CD4-positive, alpha-beta T cell treated with Interleukin-4 for 1 hour (primary cell): ENCODE measurements at regions not wholly inside any gene's neighbourhood (a gene's known extent, or its start where the extent isn't known, plus 50 kb on each side); places are given as distances from the start of the nearest gene placed in this dataset.

ENCODE experiments used
- DNase-seq, 2 donors: peaks; one replicate each; pipeline ENCODE4 v3.0.0-alpha.2; 2020 to 2022

DNA sequence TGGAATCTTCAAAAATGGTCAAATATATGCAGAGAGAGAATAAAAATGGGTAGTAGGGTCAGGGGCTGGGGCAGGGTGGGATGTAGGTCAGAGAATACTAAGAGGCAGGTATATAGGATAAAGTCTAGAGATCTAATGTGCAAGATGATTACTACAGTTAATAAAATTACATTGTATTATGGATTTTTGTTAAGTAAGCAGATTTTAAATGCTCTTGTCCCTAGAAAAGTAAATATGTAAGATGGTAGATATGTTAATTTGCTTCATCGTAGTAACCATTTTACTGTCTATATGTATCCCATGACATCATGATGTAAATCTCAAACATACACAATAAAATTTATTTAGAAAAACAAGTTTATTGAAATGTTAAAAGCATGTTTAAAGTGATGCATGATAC, 1051.4 kb downstream of the AGBL1 start:
- no peak for DNase-seq

DNA sequence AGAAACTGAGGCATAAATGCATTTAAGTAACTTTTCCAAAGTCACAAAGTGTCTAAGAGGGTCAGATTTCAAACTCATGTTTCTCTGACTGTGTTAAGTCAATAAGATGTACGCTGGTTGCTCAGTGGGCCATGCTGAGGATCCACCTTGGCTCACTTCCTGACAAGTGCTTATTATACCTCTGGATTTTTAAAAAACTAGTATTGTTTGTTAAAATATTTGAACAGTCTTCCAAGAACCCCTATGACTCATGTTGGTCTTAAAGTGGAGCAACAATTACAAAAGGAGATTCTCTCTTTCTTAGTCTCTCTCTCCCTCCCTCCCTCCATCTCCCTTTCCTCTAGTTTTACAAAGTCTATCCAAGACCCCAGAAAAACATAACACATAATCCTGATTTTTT, 1050.2 kb downstream of the AGBL1 start:
- no peak for DNase-seq

DNA sequence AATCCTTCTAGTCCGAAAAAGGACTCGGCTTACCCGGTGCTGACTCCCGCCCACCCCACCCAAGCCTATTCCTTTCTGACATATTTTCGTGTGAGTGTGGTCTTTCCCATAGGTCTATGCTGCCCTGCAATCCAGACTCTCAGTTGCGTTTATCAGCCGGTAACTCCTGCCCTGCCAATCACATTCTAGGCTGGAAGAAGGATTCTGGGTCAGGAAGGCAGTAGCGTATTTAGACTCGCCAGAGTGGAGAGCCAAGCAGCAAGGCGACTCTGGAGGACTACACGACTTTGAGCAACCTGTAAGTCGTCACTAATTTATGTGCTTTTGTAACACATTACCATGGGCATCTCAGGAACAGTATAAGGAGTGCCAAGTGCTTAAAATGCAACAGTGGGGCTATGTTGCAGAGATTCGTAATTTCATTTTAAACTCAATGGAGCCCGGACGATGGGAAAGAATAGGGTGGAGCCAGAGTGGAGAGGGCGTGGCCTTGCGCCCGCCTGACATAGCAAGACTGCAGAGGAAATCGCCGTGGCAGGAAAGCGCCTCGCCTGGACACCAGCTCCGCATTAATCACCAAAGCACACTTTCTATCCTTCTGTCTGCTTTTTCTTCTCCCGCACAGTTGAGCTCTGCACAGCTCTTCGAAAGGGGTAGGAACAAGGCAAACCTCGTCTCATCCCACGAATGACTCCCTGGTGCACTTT, 1044.2 kb downstream of the AGBL1 start:
- no peak for DNase-seq

DNA sequence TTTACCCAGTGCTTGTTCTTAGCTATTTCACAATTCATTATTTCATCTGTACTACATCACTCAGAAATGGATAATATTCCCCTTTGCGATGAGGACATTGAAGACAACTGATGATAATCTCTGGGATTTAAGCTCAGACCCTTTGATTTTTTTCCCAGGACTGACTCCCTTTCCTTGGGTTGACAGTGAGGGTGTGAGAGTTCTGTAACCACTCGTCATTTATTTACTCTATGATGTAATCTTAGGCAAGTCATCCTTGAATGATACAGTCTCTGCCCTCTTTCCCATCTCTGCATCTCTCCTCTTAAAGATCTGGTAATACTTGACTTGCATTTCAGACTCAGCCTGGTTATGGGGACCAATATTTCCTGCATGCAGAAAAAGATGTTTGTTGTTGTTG, 1041.7 kb downstream of the AGBL1 start:
- DNase-seq = no peak

DNA sequence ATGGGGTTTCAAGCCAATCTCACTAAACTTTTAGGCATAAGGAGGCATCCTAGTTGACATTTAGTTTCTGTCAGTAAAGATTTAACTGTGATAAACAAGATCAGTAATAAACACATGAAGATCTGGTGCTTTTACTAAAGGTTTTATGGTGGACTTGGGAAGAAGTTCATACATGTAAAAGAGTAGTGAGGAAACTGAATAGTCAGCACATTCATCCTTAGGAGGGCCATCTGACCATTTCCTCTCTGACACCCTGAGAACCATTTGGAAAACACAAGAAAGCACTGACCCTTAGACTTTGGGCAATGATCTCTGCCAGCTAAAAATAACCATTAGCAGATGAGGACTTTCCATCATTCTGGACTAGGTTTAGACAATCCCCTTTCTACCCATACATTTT, 1040.9 kb downstream of the AGBL1 start:
- DNase-seq = no peak

DNA sequence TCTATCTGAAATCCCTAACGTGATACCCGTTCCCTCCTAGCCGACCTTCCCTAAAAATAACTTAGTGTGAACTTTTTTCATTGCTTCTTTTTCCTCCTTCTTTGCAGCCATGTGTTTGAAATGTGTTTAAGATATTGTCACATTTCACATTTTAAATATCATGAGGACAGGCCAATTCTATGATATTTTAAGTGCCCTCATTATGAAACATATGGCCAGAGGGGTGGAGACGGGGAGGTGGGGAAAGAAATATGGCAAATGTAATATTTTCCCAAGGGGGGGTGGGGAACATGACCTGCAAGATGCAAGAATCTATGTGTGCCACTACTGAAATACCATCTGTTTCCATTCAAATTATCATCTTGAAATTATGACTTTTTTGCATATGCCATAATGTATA, 1039.2 kb downstream of the AGBL1 start:
- DNase-seq = no peak

DNA sequence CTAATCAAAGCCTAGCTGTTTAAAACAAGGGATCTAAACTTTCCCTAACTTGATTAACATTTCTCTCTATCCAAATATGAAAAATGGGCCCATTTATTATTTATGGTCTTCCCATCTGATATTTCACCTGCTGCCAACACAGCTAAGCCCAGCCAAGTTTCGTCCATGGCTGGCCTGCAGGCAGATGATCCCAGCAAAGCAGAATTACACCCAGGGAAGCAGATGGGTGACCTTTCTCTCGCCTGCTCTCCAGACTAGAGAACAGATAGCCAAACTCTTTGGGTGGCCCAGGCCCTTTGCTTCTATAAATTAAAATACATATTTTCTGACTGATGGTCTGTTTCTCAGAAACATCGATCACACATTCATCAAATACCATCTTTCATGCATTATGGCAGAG, 1038.8 kb downstream of the AGBL1 start:
- no peak for DNase-seq

DNA sequence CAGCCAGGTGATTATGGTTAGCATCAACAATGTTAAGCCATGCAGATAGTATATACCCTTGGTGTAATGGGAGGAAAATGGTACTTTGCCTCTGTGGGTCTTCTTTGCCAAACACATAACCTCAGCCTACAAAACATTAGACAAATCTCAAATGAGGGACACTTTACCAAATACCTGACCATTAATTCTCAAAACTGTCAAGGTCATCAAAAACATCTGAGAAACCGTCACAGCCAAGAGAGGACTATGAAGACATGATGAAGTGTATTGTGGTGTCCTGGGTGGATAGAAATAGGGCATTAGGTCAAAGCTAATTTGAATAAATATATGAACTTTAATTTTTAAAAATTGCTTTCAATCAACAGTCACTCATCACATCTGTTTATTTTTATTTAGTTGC, 1036.1 kb downstream of the AGBL1 start:
- no peak for DNase-seq

DNA sequence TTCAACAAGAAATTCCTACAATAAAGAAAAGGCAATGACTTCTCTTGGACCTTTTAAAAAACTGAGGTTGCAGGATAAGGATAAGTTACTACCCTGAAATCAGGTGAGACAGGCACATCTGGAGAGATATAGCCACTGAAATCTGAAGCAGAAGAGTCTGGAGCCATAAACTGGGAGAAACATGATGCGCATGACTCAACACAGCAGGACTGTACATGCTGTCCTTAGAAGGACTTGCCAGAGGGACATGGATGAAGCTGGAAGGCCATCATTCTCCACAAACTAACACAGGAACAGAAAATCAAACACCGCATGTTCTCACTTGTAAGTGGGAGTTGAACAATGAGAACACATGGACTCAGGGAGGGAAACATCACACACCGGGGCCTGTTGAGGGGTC, 1020.2 kb downstream of the AGBL1 start:
- no peak for DNase-seq

DNA sequence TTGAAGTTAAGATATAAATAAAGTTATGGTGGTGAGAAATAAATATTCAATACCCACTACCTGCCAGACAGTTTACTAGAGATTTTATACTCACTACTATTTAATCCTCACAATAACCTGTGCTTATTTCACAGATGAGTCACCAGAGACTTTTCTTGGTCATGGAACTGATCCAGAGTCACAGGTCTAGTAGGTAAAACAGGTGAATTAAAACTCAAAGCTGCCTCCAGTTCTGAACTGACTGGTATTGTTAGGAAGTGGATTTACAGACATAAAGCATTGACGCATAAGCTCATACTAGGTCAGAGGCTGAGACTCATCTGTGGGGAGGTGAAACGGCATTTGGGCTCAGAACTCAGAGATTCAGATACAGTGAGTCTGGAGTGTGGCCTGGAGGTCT, 1009.9 kb downstream of the AGBL1 start:
- DNase-seq = no peak

DNA sequence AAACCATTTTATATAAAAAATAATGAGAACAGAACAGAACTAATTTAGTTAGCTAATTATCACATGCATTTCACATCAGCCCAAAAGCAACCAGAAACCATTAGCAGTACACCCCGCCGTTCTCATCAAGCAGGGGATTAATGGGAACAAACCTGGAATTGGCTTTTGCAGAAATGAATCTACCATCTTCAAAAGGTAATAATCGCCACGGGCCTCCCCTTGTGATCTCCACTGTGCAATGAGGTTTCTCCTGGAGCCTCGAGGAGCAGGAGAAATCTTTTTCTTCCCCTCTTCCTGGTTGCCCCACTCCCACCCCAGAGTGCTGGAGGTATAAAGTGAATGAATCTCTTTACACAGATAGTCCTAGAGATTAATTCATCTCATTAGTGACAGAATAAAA, 1003.5 kb downstream of the AGBL1 start:
- no peak for DNase-seq

DNA sequence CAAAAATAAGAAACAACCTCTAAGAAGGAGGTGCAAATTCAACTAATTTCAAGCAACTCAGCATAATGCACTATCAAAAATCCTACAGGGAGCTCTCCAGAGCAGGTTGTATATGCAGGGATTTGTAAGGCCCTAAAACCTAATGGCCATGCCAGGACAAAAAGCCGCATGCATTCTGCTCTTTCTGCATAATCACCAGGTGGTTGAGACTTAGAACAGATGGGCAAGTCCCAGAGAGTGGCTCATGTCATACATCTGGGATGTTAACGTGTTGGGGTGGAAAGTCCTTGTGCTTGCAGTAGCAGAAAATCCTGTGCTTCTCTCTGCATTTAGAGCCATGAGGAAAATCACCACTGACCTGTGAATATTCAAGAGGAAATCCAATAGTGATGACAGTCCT, 1002.9 kb downstream of the AGBL1 start:
- DNase-seq = no peak

DNA sequence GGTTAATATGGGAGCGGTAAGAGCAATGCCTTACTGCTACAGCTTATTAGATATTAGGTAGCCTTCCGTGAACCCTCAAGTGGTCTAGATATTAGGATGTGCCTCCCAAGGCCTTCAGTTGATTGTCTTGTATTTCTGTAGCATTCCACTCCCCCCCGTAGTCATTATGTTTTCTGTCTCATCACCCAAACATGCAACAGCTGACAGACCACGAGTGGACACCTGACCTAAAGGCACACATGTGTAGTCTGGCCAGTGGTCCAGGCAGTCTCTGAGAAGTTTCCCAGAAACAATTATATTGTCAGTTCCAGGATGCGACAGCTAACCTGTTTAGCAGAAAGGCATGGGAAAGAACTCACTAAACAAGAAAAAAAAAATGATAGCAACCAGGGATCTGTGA, 1000.9 kb downstream of the AGBL1 start:
- DNase-seq = no peak
